Renal cortex interstitium (tissue), 11 donors: ENCODE measurements at regions not wholly inside any gene's neighbourhood (a gene's known extent, or its start where the extent isn't known, plus 50 kb on each side); places are given as distances from the start of the nearest gene placed in this dataset.
"Not testable (repeated sequence)": the region's sequence is repeated elsewhere in the genome, so short reads cannot be mapped to it uniquely, and the experiment has no call there.

Source experiments
- DNase-seq, 11 donors: peaks; one replicate each; pipeline ENCODE4 v3.0.0-alpha.2; 2013; ENCODE audit warnings: low read depth in 9 of 11, low spot score in 4 of 11; ENCODE audit errors: extremely low read depth in 1 of 11

DNA sequence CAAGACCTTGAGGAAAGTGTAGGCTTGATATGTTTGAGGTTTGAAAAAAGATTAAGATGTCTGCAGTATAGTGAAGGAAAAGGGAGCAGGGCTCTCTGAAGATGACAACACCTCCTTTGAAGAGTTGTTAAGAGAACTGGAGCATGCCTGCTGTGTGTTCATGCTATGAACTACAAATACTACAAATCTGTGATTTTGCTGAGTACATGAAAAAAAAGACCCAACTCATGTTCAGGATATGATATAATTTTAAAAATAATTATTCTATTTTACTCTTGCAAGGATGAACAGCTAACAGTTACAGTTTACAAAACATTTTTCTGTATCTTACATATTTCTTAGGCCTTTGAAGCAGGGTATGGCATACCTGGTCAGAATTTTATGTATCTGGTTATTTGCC, 305.4 kb upstream of the CWC22 start:
- DNase-seq: no peak

GRCh38 chr2:180307096-180307495, 300.0 kb upstream of the CWC22 start:
- DNase-seq: no peak

GRCh38 chr2:180306346-180306745, 299.2 kb upstream of the CWC22 start:
- no peak for DNase-seq

- no peak for DNase-seq
Measured at GRCh38 chr2:180291552-180292421, 284.7 kb upstream of the CWC22 start.

DNA sequence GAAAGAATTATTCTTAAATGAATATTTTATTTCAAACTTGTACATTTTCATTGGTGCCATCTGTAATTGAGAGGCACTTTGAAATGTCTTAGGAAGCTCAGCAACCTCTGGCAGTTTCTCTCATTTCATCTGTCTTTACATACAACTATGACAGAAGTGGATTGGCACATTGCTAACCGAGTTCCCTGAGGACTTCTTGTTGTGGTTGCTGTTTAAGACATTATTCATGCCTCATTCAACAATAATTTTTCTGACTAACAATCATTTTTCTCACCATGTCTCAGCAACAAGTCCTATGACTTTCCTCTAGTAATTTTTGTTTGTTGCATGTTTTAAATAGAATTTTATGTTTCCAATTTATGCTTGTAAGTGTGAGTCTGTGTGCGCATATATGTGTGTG, 284.0 kb upstream of the CWC22 start:
- DNase-seq: no peak

GRCh38 chr2:180289627-180290026, 282.5 kb upstream of the CWC22 start:
- DNase-seq: no peak

DNA sequence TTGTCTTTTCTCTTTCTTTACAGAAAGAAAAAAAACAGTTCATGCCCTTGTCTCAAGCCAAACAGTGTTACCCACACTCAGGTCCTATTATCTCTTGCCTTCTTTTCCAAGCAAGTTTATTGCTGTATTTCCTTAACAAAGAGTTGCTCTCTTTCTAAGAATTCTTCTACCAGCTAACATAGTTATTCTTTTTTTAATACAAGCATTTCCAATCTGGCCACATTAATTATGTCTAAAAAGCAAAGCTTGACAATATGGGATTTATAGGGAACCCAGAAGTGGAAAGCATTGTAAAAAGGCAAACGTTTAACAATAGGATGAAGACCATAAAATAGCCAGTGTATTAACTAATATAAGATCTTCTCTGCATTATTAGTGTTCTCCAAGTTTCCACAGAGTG, 272.5 kb upstream of the CWC22 start:
- no peak for DNase-seq

- no peak for DNase-seq
Measured at GRCh38 chr2:180276733-180277132, 269.6 kb upstream of the CWC22 start.

DNA sequence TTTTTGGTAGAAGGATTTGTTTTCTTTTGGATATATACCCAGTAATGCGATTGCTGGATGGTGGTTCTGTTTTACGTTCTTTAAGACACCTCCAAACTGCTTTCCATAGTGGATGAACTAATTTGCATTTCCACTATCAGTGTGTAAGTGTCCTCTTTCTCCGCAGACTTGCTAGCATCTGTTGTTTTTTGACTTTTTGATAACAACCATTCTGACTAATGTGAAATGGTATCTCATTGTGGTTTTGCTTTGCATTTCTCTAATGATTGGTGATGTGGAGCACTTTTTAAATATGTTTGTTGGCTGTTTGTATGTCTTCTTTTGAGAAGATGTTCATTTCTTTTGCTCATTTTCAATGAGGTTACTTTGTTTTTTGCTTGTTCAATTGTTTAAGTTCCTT, 260.9 kb upstream of the CWC22 start:
- no peak for DNase-seq

- DNase-seq: no peak
Measured at GRCh38 chr2:180261976-180262375, 254.9 kb upstream of the CWC22 start.

GRCh38 chr2:180258579-180258978, 251.5 kb upstream of the CWC22 start:
- no peak for DNase-seq

DNA sequence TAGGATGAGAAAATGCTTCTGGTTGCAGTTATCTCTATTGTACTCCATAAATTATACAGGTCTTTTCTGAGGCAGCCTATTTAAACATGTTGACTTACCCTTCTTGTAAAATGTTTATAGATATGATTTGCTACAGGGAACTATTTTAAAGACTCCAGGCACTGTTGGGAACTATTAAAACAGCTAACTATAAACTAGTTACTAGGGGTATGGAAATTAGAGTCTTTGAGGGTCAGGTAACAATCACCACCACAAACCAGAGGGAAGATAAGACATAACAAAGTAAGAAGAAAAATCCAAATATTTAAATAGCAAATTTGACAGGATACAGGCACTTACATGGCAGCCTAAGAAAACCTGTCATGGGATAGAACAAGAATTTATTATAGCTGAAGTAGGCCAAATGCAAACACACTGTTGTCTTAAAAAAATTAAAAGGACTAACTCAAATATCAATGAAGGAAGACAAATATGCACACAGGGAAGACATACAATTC, 251.0 kb upstream of the CWC22 start:
- no peak for DNase-seq

GRCh38 chr2:180257247-180257646, 250.2 kb upstream of the CWC22 start:
- no peak for DNase-seq

DNA sequence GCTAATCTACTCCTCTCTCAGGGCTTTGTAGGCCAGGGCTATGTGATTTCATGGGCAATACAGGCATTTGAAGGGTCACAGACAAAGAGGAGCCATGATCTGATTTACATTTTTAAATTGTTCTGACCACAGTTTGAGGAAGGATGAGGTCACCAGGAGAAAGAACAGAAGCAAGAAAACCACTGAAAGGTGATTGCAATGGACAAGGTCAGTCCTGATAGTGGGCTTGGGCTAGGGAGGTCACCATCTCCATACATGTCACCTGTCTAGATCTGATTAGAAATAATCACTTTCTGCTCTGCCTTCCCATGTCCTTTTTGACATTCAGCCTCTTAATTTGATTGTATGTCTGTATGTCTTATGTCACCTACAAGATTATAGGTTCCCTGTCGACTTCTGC, 248.9 kb upstream of the CWC22 start:
- no peak for DNase-seq

GRCh38 chr2:180254872-180255271, 247.8 kb upstream of the CWC22 start:
- no peak for DNase-seq

DNA sequence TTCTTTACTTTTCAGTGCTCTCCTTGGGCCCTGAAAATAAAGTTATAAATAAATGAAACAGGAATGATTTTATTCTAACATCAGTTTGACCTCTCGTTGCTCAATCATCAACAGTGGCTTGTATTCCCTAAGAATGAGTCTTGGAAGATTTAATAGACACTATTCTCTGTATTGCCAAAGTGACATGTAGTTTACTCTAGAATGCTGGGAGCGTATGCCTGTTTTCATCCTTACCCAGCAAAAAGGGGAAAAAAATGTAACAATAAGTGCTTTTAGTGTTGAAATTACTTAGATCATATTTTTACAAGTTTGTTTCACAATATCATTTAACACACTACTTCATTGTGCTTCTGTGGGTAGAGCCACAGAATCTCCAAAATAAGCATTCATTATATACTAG, 240.6 kb upstream of the CWC22 start:
- no peak for DNase-seq

DNA sequence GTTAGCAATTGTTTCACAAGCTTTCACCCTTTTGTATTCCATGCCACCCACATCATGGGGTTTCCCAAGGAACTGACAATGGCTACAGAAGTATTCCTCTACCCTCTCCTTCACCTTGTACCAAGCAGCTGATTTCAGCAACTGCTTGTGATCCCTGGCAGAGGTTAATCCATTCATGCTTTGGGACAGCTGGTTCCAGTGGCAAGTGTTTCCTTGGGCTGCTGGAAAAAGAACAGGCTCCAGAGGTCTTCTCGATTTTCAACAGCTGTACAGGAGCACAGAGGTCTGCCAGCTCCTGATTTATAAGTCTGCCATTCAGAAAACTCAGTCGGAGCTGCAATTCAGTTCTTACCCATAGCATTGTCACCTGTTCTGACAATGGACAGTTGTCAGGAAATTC, 239.2 kb upstream of the CWC22 start:
- no peak for DNase-seq

DNA sequence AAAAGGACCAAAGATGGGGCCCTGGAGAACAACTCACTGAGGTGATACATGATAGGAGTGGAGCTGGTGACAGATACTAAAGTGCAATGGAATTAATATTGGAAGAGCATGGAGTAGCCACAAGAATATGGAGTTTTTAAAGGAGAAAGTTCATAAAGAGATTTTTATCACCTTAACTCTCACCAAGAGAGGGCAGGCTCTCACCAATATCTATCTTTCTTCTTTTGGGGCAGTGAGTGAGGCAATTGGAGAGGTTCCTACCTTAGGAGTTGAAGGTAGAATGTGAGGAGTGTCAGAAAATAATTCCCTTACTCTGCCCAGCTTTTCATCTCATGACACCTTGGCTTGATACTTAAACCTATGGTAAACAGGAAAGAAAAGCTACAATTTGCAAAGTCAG, 233.7 kb upstream of the CWC22 start:
- no peak for DNase-seq

- DNase-seq: no peak
Measured at GRCh38 chr2:180238729-180239128, 231.6 kb upstream of the CWC22 start.

- DNase-seq: not testable (repeated sequence)
Measured at GRCh38 chr2:180236061-180236460, 229.0 kb upstream of the CWC22 start.

DNA sequence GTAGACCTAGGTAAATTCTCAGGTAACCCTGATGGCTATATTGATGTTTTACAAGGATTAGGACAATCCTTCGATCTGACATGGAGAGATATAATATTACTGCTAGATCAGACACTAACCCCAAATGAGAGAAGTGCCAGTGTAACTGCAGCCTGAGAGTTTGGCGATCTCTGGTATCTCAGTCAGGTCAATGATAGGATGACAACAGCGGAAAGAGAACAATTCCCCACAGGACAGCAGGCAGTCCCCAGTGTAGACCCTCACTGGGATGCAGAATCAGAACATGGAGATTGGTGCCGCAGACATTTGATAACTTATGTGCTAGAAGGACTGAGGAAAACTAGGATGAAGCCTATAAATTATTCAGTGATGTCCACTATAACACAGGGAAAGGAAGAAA, 228.4 kb upstream of the CWC22 start:
- not testable (repeated sequence) for DNase-seq
